GM21723 (cell line): ENCODE measurements at regions not wholly inside any gene's neighbourhood (a gene's known extent, or its start where the extent isn't known, plus 50 kb on each side); places are given as distances from the start of the nearest gene placed in this dataset.
"Not testable (repeated sequence)": the region's sequence is repeated elsewhere in the genome, so short reads cannot be mapped to it uniquely, and the experiment has no call there.

Experiments
- ATAC-seq: cut with Tn5 transposase; IDR thresholded peaks from one replicate; pipeline ENCODE4 v1.9.1; 2021; ENCODE audit warnings: mild to moderate bottlenecking, moderate library complexity; ENCODE audit not compliant: unreplicated experiment

DNA sequence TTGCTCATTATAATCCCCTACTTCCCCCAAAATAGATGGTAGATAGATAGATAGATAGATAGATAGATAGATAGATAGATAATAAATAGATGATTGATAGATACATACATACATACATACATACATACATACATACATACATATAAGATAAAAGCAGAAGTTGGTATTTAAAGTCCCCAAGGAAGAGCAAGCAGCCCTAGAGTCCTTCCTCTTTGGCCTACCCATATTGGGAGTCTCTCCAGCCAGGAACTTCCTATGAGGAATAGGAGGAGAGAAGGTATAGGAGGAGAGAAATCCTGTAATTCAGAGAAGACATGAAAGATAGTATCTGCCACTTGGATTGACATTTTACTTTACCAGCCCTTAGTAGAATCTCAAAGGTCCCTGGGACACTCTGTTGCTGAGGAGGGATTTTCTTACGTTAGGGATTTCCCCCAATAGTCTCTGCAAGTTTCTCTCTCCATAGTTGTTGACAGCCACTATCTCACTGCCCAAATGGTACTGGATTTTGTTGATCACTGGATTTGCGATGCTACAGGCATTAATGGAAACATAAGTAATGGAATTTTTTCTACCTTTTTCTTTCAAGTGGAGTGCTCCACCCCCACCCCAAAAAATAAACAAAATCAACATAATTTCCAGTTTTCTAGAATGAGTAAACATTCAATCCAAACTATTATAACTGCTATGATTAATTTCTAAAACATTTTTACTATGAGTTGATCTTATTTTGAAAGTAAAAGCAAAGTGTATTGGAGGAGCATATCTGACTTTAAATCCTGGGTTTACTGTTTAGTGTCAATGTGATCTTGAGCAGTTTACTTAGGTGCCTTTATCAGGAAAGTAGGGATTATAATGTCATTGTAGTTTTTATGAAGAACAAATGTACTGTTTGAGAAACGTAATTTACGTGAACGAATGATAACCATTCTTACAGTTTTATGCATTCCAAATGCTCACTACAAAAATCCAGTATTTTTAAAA lies 93.2 kb upstream of the TNFSF4 start:
- ATAC-seq = no peak

DNA sequence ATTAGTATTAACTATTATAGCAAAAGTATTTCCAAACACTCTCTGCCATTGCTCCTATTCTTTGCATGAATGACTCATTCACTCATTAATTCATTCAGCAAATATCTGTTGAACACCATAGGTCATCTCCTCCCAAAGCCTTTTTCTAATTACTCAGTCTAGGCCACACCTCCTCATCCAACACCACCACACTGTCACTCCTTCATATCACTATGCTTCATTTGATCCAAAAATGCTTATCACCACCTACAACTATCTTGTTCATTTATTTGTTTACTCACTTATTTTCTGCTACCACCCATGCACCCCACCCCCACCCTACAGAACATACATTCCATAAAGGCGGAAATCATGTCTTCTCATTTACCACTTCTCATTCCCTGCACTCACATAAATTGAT lies 94.4 kb upstream of the TNFSF4 start:
- no peak for ATAC-seq

DNA sequence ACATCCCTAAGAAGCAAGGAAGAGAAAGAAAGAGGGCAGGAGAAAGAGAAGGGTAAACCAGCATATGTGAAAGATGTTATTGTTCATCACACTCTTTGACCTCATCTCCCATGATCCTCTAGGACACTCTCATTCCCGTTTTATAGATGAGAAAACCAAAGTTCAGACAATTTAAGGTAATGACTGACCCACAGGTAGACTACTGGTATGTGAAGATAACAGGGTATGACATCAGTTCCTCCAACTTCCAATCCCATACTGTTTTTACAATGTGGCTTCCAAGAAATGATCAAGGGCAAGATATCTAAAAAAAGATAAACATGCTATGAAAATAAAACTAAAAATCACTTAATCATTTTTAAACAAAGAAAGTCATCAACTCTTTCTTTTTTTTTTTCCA lies 95.2 kb upstream of the TNFSF4 start:
- no peak for ATAC-seq

DNA sequence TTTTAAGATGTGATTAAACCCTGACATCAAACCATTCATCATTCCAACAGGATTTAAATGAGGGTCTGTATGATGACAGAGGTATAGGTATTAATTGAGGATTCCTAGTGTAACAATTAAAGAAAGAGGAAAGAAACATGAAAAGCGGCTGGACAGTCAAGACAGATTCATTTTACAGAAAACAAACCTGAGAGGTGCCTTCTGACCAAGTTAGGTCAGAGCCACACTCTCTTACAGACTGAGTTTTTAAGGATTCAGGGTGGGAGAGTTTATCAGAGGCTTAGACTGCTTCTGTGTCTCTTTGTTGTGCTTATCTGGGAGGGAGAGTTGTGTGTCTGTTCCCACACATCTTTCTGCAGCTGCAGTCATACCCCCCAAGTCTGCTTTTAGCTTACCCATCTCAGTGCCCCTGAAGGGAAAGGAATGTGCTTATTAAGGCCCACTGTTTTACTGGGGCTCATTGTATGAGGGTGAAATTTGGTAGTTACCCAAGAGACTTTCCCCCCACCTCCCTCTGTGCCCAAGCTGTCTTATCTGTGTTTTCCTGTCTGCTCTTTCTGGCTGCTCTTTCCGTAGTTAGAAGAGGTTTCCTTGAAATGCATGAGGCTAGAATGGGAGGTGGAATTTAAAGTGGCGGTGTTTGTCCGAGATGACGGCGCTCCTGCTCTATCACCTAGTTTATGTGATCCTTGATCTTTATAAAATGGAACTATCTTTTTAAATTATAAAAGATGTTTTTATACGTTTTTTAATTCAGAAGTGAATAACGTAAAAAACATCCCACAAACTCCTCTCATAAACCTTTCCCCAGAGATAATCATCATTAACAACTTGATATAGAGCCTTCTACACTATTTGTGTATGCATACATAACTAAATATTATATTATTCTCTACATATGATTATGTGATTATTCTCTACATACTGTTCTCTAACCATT lies 96.0 kb upstream of the TNFSF4 start:
- no peak for ATAC-seq

DNA sequence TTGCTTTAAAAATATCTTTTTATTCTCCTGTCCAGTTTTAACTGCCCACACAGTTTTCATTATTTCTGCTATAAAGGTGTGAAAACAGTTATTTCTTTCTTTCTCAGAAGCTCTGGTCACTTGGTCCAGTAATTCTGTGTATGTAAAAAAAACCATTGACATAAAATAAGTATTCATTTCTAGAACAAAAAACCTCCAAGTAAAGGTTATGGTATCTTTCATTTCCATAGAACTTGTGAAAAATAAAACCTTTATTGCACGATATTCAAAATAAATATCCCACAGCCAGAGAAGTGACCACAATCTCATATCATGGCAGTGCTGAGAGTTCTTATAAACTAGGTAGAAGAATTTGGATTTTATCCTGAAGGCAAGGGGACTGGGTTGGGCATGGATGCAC lies 96.9 kb upstream of the TNFSF4 start:
- no peak for ATAC-seq

DNA sequence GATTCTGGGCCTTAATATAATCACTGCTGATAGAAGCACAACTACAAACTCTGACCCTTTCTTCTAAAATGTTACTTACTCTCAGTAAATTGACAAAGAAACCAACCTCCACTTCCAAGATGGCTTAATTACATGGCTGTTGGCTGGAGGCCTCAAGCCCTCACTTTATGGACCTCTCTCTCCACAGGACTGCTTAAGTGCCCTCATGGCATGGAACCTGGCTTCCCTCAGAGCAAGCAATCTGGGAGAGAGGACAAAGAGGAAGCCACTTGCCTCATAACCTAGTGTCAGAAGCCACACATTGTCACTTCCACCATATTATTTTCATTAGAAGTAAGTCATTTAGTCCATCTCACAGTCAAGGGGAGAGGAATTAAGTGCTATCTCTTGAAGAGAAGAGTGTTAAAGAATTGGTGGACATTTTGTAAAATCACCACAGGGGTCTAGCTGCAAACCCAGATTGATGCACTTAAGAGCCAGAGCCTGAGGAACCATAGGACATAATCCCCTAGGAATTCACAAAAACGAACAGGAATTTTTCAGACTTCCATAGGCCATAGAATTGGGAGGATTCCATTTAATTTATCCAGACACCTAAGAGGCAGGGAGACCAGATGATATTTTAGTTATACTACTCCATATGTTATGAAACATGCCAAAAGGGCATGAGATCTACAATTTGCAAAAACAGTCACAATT lies 97.5 kb upstream of the TNFSF4 start:
- no peak for ATAC-seq

DNA sequence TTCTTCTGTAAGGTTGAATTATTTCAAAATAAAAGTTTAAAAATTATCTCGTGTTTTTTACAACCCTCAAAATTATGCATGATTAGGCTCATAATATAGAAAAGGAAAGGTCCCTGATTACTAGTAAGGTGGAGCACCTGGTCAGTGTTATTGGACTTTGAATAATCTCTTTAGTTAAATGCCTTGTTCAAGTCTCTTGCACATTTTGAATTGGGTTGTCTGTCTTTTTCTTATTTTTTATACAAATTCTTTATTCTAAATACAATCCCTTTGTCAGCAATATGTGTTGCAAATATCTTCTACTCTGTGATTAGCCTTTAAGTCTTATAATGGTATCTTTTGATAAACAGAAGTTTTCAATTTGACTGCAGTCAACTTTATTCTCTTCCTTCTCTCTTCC lies 100.7 kb upstream of the TNFSF4 start:
- no peak for ATAC-seq

DNA sequence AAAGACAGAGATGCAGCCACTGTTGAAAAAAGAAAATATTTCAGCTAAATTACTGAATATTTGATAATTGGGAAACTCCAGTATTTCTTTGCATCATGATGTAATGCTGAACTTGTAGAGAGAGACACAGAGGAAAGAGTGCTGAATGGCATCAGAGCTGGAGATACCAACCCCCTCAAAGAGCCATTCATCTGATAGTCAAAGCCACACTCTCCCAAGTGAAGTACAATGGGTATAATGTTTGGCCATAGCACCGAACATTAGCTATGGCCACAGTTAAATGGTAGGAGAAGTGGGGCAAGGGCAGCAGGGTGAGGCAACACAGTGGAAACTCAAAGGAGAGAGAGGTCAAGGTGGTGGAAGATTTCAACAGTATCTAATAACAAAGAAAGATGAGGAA lies 107.5 kb upstream of the TNFSF4 start:
- no peak for ATAC-seq

DNA sequence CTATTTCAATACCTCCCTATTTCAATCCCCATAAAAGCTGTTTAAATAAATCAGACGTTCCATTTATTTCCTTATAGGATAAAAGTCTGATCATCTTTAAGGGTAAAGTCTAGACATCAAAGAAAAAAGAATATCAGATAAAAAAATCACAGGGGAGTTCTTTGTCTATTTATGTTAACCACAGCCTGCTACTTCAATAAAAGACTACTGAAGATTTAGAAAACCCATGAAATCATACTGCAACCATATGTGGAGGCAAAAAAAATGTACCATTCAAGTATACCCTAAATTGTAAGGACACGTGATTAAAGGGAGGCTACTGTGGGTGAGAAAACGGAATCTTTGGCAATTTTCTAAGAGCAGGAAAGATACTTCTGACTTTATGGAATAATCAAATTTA lies 108.2 kb upstream of the TNFSF4 start:
- no peak for ATAC-seq

DNA sequence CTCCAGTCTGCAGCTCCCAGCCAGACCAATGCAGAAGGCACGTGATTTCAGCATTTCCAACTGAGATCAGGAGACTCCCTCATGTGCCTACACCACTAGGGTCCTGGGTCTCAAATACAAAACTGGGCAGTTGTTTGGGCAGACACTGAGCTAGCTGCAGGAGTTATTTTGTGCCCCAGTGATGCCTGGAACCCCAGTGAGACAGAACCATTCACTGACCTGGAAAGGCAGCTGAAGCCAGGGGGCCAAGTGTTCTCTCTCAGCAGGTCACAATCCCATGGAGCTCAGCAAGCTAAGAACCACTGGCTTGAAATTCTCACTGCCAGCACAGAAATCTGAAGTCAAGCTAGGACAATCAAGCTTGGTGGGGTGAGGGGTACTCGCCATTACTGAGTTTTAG lies 111.7 kb upstream of the TNFSF4 start:
- no peak for ATAC-seq

DNA sequence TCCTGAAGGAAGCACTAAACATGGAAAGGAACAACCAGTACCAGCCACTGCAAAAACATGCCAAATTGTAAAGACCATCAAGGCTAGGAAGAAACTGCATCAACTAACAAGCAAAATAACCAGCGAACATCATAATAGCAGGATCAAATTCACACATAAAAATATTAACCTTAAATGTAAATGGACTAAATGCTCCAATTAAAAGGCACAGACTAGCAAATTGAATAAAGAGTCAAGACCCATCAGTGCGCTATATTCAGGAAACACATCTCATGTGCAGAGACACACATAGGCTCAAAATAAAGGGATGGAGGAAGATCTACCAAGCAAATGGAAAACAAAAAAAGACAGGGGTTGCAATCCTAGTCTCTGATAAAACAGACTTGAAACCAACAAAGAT lies 117.2 kb upstream of the TNFSF4 start:
- ATAC-seq = not testable (repeated sequence)

DNA sequence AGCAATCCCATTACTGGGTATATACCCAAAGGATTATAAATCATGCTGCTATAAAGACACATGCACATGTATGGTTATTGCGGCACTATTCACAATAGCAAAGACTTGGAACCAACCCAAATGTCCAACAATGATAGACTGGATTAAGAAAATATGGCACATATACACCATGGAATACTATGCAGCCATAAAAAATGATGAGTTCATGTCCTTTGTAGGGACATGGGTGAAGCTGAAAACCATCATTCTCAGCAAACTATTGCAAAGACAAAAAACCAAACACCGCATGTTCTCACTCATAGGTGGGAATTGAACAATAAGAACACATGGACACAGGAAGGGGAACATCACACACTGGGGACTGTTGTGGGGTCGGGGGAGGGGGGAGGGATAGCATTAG lies 120.9 kb upstream of the TNFSF4 start:
- not testable (repeated sequence) for ATAC-seq

DNA sequence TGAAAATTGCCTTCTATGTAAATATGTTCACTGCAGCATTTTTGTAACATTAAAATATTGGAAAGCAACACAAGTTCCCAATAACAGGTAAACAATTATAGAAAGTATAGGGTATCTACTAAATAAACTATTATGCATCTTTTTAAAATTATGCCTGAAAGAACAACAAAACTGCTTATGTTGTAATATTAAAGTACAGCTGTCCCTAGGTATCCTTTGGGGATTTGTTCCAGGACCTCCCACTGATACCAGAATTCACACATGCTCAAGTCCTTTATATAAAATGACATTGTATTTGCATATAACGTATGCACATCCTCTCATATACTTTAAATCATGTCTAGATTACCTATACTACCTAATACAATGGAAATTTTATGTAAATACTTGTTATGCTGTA lies 121.8 kb upstream of the TNFSF4 start:
- ATAC-seq = no peak

DNA sequence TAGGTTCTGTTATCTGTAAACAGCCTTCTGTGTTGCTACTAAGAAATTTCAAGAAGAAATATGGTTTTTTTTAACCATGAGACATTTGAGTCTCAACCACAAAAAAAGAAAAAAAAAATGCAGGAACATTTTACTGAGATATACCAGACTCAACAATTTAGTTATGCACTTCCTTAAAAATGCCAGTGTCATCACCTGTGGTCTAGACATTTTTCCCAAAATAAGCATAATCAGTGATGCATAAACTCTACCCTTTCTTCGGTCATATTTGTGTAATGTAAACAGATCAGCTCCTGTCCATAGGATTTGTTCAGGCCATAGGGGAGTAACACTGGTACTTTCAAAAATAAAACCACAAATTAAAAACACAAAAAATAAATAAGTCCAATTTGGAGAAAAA lies 122.6 kb upstream of the TNFSF4 start:
- ATAC-seq = no peak

DNA sequence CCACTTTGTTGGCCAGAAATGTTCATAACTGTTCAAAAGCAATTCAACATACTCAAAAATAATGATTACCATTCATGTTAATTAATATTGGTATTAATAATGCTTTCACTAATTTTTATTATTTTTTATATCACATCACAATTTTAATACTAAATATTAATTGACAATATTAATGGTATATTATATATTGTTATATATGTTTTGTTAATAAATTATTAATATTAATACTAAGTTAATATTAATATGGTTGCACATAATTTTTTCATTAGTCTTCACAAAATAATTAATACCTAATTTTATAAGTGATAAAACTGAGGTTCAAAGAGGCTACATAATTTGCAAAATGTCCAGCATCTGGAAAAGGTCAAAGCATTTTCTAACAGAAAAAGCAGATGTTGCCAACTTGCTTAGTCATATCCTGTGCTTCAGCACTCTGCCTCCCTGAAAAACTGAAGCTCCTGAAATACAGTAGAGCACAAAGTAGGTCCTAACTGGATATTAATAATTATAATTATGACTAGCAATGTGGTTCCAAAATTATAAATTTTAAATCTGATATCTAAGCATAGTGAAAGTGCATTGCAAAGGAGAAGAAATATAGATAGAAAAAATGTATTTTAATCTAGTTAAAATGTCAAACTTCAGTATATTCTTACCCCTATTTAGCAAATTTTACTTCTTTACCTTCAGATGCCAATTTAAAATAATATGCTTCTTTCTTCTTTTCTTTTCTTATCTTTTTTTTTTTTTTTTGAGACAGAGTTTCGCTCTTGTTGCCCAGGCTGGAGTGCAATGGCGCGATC lies 123.2 kb upstream of the TNFSF4 start:
- ATAC-seq = no peak

DNA sequence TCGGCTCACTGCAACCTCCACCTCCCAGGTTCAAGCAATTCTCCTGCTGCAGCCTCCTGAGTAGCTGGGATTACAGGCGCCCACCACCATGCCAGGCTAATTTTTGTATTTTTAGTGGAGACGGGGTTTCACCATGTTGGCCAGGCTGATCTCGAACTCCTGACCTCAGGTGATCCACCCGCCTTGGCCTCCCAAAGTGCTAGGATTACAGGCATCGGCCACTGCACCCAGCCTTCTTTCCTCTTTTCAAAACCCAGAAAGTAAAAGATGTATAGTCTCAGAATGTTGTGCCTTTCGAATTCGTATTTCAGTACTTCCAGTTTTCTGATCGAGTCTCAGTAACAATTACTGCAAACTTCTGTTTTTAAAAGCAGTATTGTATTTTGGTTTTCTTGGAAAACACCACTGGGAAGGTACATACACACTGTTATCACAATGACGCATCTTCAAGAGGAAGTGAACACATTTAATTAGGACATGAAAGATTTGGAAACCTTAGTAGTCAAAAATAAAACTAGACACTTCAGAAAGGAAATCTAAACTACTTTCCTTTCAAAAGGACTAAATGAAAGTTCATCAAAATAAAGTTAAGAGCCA lies 123.9 kb upstream of the TNFSF4 start:
- not testable (repeated sequence) for ATAC-seq

DNA sequence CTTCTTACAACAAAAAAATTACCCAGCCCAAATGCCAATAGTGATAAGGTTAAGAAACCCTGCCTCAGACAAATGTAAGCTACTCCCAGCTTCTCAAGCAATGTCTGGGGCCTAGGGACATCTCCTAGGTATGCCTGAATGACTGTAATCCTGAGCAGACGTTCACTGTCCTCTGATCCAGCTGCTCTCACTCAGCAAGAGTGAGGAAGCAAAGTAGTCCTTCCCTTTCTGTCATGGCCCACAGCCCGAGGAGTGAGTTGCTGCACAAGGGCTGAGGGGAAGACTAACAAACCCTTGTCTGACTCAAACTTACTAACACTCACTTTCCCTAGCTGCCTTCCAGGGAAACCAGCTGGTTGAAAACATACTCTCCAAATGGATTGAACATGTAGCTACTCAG lies 124.9 kb upstream of the TNFSF4 start:
- no peak for ATAC-seq

DNA sequence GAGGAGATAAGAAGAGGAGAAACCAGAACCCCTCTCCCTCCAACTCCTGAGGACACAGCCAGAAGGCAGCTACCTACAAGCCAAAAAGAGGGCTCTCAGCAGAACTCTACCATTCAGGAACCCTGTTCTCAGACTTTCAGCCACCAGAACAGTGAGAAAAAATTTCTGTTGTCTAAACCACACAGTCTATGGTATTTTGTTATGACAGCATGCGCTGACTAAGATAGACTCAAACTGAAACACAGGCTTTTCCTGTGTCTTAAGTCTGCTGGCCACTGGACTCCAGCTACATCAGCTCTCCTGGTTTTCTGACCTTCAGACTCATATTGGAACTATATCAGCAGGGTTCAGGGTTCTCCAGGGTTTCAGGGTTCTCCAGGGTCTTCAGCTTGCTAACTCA lies 126.5 kb upstream of the TNFSF4 start:
- peak; percentile 62 for ATAC-seq

DNA sequence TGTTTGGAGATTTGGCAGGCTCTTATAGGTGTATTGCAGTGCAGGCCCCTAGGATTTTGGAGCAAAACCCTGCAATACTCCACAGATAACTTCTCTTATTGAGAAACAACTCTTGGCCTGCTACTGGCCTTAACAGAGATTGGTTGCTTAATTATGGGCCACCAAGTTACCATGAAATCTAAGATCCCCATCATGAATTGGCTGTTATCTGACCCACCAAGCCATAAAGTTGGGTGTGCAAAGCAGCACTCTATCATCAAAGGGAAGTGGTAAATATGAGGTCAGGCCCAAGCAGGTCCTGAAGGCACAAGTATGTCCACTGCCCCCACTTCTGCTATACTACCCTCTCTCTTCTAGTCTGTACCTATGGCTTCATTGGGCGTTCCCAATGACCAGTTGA lies 130.0 kb upstream of the TNFSF4 start:
- no peak for ATAC-seq

DNA sequence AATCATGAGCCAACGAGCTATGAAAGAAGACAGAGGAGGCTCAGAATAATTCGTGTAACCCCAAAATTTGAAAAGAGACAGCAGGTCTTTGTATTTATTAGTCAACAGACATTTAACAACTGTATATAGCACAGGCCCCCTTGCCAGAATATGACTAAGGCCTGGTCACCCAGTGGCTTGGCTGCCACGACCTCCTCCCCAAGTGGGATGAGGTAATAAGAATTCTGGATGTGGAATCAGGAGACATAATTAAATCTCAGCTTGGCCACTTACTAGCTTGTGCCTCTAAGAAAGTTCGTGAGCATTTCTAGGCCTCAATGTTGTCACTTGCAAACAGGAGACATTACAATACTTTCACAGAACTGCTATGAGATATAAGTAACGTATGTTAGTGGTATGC lies 134.2 kb upstream of the TNFSF4 start:
- no peak for ATAC-seq
